ENCODE measurements at regions not wholly inside any gene's neighbourhood (a gene's known extent, or its start where the extent isn't known, plus 50 kb on each side); places are given as distances from the start of the nearest gene placed in this dataset.

DNA sequence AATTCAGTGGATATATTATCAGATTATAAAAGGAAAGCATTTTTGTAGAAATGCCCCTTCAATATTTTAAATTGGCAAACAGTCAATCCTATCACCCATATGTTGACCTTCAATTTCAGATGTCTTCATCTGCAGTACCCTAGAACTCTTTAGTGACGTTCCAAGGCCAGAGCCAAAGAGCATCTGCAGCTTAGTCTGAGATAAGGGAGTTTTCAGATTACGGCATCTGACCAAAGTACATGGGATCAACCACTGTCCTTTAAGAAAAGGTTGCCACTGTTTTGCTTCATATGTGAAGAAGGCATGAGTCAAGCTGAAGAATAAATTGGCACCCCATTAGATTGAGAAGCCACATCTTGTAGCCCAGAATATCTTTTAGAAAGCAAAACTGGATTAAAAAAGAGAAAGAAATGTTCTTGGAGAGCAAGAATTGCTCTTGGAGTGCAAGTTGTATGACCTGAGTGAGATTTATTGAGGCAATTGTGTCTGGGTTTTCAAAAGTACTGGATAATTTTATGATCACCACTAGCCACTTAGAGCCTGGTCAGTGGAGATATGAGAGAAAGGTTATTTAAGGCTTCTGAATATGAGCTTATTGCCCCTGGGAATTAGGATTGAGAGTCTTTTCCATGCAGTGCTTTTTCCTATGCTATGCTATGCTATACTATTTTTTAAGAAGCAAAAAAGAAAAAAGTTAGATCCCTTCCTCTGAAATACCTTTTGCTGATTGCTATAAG lies 251.9 kb upstream of the NR3C2 start:
- Histone ChIP-seq H3K36me3 (ENCODE audit: control insufficient read depth in 2 of 2, extremely low read depth in 1 of 2, insufficient read depth in 2 of 2, low read length in 2 of 2) (no peaks in the 10 kb centered on the region), H3K9me3 (ENCODE audit: control insufficient read depth, low read depth, low read length) (no peaks in the 10 kb centered on the region), H3K4me1 (ENCODE audit: control insufficient read depth, extremely low read depth, insufficient read depth, low read length) (no peaks in the 10 kb centered on the region), H3K27ac (ENCODE audit: control insufficient read depth, insufficient read depth, low read length) (no peak overlapping the region), H4K20me1 (ENCODE audit: control insufficient read depth, extremely low read depth, insufficient read depth, low read length) (no peaks in the 10 kb centered on the region), H3K9ac (ENCODE audit: control insufficient read depth, extremely low read depth, insufficient read depth, low read length) (no peak overlapping the region), H3K27me3 (ENCODE audit: control insufficient read depth, extremely low read depth, insufficient read depth, low read length) (no peaks in the 10 kb centered on the region), H2AFZ (ENCODE audit: control insufficient read depth, low read length) (no peak overlapping the region), H3K4me2 (ENCODE audit: control insufficient read depth, extremely low read depth, insufficient read depth, low read depth, low read length) (no peak overlapping the region), H3K79me2 (ENCODE audit: control insufficient read depth, insufficient read depth, low read length) (no peaks in the 10 kb centered on the region), H3K4me3 (ENCODE audit: control insufficient read depth in 2 of 3, extremely low read depth in 1 of 3, insufficient read depth in 2 of 3, low read depth in 1 of 3, low read length in 3 of 3) (no peak overlapping the region), H3K9me1 (ENCODE audit: control insufficient read depth, extremely low read depth, insufficient read depth, low read length) (no peaks in the 10 kb centered on the region)
- dilution Hi-C loops (cut with MboI; ENCODE audit: extremely low pct_ligation_motif_present, low sequenced_read_pairs) = no loop called here
- TF ChIP-seq EZH2 (IDR thresholded peaks at IDR 0.05; ENCODE audit: low read length) = no peak
- TF ChIP-seq, protein P1, sequence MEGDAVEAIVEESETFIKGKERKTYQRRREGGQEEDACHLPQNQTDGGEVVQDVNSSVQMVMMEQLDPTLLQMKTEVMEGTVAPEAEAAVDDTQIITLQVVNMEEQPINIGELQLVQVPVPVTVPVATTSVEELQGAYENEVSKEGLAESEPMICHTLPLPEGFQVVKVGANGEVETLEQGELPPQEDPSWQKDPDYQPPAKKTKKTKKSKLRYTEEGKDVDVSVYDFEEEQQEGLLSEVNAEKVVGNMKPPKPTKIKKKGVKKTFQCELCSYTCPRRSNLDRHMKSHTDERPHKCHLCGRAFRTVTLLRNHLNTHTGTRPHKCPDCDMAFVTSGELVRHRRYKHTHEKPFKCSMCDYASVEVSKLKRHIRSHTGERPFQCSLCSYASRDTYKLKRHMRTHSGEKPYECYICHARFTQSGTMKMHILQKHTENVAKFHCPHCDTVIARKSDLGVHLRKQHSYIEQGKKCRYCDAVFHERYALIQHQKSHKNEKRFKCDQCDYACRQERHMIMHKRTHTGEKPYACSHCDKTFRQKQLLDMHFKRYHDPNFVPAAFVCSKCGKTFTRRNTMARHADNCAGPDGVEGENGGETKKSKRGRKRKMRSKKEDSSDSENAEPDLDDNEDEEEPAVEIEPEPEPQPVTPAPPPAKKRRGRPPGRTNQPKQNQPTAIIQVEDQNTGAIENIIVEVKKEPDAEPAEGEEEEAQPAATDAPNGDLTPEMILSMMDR (optimal IDR thresholded peaks at IDR 0.05 in 1 of 3, IDR thresholded peaks at IDR 0.05 in 1 of 3, conservative IDR thresholded peaks at IDR 0.05 in 1 of 3; ENCODE audit: extremely low read depth in 1 of 3, insufficient read depth in 2 of 3, low read length in 3 of 3) = no peak
- FAIRE-seq (no peak), DNase-seq (ENCODE audit: low read depth, low spot score) (no peak)

DNA sequence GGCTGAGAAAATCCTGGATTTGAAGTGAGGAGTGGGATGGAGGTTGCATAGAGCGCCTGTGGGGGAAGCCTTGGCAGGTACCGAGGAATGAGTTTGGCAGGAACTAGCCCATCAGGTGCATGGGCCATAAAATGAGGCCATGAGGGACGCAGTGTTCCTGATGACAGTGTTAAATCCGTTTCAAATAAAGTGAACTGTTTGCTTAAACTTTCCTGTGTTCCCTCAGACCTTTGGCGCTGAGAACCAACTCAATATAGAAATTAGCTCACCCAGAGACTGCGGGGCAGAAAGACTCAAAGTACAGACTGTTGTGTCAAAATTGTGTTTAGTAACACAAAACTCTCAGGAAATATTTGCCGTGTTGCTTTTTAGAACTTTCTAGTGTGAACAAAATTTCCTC lies 250.0 kb upstream of the NR3C2 start:
- no peak overlapping the region for H3K4me3 ChIP-seq (ENCODE audit: control insufficient read depth in 2 of 3, extremely low read depth in 1 of 3, insufficient read depth in 2 of 3, low read depth in 1 of 3, low read length in 3 of 3)
- no peaks in the 10 kb centered on the region for H4K20me1 ChIP-seq (ENCODE audit: control insufficient read depth, extremely low read depth, insufficient read depth, low read length)
- H3K9me1 ChIP-seq (ENCODE audit: control insufficient read depth, extremely low read depth, insufficient read depth, low read length) = no peaks in the 10 kb centered on the region
- no peaks in the 10 kb centered on the region for H3K27me3 ChIP-seq (ENCODE audit: control insufficient read depth, extremely low read depth, insufficient read depth, low read length)
- H3K9ac ChIP-seq (ENCODE audit: control insufficient read depth, extremely low read depth, insufficient read depth, low read length) = no peak overlapping the region
- TF ChIP-seq, protein P1 (optimal IDR thresholded peaks at IDR 0.05 in 1 of 3, IDR thresholded peaks at IDR 0.05 in 1 of 3, conservative IDR thresholded peaks at IDR 0.05 in 1 of 3; ENCODE audit: extremely low read depth in 1 of 3, insufficient read depth in 2 of 3, low read length in 3 of 3) = no peak
- no peak for TF ChIP-seq EZH2 (IDR thresholded peaks at IDR 0.05; ENCODE audit: low read length)
- no peak overlapping the region for H3K4me2 ChIP-seq (ENCODE audit: control insufficient read depth, extremely low read depth, insufficient read depth, low read depth, low read length)
- FAIRE-seq = no peak
- DNase-seq (ENCODE audit: low read depth, low spot score) = no peak
- no peaks in the 10 kb centered on the region for H3K4me1 ChIP-seq (ENCODE audit: control insufficient read depth, extremely low read depth, insufficient read depth, low read length)
- no peaks in the 10 kb centered on the region for H3K36me3 ChIP-seq (ENCODE audit: control insufficient read depth in 2 of 2, extremely low read depth in 1 of 2, insufficient read depth in 2 of 2, low read length in 2 of 2)
- dilution Hi-C loops (cut with MboI; ENCODE audit: extremely low pct_ligation_motif_present, low sequenced_read_pairs) = no loop called here
- H3K79me2 ChIP-seq (ENCODE audit: control insufficient read depth, insufficient read depth, low read length) = no peaks in the 10 kb centered on the region
- H3K9me3 ChIP-seq (ENCODE audit: control insufficient read depth, low read depth, low read length) = no peaks in the 10 kb centered on the region
- H3K27ac ChIP-seq (ENCODE audit: control insufficient read depth, insufficient read depth, low read length) = no peak overlapping the region
- H2AFZ ChIP-seq (ENCODE audit: control insufficient read depth, low read length) = no peak overlapping the region
